Vagina (tissue), 2 donors: ENCODE measurements at regions not wholly inside any gene's neighbourhood (a gene's known extent, or its start where the extent isn't known, plus 50 kb on each side); places are given as distances from the start of the nearest gene placed in this dataset.

ENCODE experiments used
- DNase-seq, 2 donors: peaks; one replicate each; pipeline ENCODE4 v3.0.0-alpha.2; 2017; ENCODE audit errors: extremely low spot score in 2 of 2
- H3K27ac ChIP-seq: fragments of 200-600 bp; sonication (generic); one replicate; pipeline ENCODE4 v1.5.1; 2019
- H3K27me3 ChIP-seq: fragments of 200-600 bp; sonication (generic); one replicate; pipeline ENCODE4 v1.5.1; 2019
- H3K36me3 ChIP-seq, 2 donors: fragments of 200-600 bp; sonication (generic); one replicate each; pipeline ENCODE4 v1.5.1; 2017 to 2019
- H3K4me1 ChIP-seq: fragments of 200-600 bp; sonication (generic); one replicate; pipeline ENCODE4 v1.5.1; 2019
- H3K4me3 ChIP-seq, 2 donors: fragments of 200-600 bp; sonication (generic); 1 replicate in 1 of 2; 2 replicates in 1 of 2; pipeline ENCODE4 v1.5.1; 2016 to 2019
- H3K9me3 ChIP-seq: fragments of 200-600 bp; sonication (generic); one replicate; pipeline ENCODE4 v1.5.1; 2019
- POLR2A ChIP-seq, 2 donors: fragments of 450-650 bp; IDR thresholded peaks; one replicate each; pipeline ENCODE4 v1.6.1; 2017; ENCODE audit warnings: antibody characterized with exemption in 2 of 2, mild to moderate bottlenecking in 2 of 2, moderate library complexity in 2 of 2
- POLR2AphosphoS5 ChIP-seq, 2 donors: sonication (generic); formaldehyde crosslinking; IDR thresholded peaks; one replicate each; pipeline ENCODE4 v1.9.0; 2017; ENCODE audit warnings: antibody characterized with exemption in 2 of 2, mild to moderate bottlenecking in 2 of 2, low read depth in 1 of 2; ENCODE audit not compliant: insufficient read depth in 1 of 2
- intact Hi-C: fragments of 100-400 bp; cut with DNase I; formaldehyde crosslinking; loops from one replicate; pipeline ENCODE4 v1.15.1; 2023
- TF ChIP-seq, protein P1 (sequence below), 3 experiments: fragments of 450-650 bp in 2 of 3; fragments of 200-600 bp in 1 of 3; sonication (generic) in 1 of 3; IDR thresholded peaks; one replicate each; pipeline ENCODE4 v1.5.1; 2017 to 2019; ENCODE audit warnings: antibody characterized with exemption in 3 of 3, mild to moderate bottlenecking in 2 of 3, moderate library complexity in 2 of 3

DNA sequence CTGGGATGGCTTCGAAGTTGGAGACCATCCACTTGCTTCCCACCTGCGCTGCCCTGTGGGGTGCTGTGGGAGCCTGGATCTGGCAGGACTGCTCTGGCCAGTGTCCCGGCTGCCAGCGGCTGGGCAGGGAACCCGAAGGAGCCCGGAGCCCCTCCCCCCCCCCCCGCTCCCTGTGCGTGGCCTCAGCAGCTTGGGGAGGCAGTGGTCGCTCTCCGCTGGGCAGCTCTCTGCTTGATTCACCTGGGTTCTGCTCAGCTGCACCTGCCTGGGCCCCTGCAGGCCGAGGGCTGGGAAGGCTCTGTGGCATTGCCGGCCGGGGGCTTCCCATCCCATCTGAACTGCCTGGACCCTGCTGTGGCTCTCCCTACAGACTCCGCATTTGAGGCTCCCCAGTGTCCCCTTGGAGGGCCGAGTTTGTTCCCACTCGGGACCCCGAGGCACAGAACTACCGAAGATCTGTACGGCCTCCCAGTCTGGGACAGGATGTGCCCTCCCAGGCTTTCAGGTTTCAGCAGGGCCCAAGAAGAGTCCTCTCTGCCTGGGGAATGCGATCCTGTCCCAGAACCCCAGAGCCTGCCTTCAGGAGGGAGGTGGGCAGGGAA lies 525.1 kb downstream of the TCERG1L start:
- no peaks in the 10 kb centered on the region for H3K27me3 ChIP-seq
- intact Hi-C loops: no loop called here

DNA sequence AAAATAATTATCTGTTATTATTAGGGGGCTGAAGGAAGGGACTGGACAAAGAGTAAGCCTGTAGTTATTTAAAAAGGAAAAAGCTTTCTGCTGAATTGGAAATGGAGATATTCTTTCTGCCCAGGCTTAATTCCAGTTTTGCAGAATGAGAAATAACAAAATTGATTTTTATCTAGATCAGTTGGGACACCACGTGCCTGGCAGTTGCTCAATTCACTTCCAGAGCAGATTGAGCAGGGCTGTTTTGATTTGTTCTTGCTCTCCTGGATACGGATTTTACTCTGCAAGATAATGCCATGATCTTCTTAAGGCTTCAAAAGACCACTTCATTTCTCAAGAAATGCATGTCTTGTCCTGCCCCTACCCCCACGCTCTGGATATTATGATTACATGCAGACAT lies 524.3 kb downstream of the TCERG1L start:
- TF ChIP-seq, protein P1, sequence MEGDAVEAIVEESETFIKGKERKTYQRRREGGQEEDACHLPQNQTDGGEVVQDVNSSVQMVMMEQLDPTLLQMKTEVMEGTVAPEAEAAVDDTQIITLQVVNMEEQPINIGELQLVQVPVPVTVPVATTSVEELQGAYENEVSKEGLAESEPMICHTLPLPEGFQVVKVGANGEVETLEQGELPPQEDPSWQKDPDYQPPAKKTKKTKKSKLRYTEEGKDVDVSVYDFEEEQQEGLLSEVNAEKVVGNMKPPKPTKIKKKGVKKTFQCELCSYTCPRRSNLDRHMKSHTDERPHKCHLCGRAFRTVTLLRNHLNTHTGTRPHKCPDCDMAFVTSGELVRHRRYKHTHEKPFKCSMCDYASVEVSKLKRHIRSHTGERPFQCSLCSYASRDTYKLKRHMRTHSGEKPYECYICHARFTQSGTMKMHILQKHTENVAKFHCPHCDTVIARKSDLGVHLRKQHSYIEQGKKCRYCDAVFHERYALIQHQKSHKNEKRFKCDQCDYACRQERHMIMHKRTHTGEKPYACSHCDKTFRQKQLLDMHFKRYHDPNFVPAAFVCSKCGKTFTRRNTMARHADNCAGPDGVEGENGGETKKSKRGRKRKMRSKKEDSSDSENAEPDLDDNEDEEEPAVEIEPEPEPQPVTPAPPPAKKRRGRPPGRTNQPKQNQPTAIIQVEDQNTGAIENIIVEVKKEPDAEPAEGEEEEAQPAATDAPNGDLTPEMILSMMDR (IDR thresholded peaks at IDR 0.05): no peak
- TF ChIP-seq POLR2A (IDR thresholded peaks at IDR 0.05): no peak
- no peak for TF ChIP-seq POLR2AphosphoS5 (IDR thresholded peaks at IDR 0.05; ENCODE audit: insufficient read depth in 1 of 2, low read depth in 1 of 2)
- intact Hi-C loops: no loop called here
- Histone ChIP-seq H3K4me1 (no peaks in the 10 kb centered on the region), H3K36me3 (no peaks in the 10 kb centered on the region), H3K9me3 (no peaks in the 10 kb centered on the region), H3K27ac (no peak overlapping the region), H3K27me3 (no peaks in the 10 kb centered on the region), H3K4me3 (no peak overlapping the region)
- DNase-seq: no peak

More for the DNA sequence above, 525.1 kb downstream of the TCERG1L start:
- TF ChIP-seq POLR2AphosphoS5 (IDR thresholded peaks at IDR 0.05; ENCODE audit: insufficient read depth in 1 of 2, low read depth in 1 of 2): no peak
- no peak for TF ChIP-seq POLR2A (IDR thresholded peaks at IDR 0.05)
- TF ChIP-seq, protein P1 (IDR thresholded peaks at IDR 0.05): no peak
- H3K27ac ChIP-seq: no peak overlapping the region
- no peak for DNase-seq
- H3K9me3 ChIP-seq: no peaks in the 10 kb centered on the region
- no peaks in the 10 kb centered on the region for H3K36me3 ChIP-seq
- H3K4me3 ChIP-seq: no peak overlapping the region
- H3K4me1 ChIP-seq: no peaks in the 10 kb centered on the region

DNA sequence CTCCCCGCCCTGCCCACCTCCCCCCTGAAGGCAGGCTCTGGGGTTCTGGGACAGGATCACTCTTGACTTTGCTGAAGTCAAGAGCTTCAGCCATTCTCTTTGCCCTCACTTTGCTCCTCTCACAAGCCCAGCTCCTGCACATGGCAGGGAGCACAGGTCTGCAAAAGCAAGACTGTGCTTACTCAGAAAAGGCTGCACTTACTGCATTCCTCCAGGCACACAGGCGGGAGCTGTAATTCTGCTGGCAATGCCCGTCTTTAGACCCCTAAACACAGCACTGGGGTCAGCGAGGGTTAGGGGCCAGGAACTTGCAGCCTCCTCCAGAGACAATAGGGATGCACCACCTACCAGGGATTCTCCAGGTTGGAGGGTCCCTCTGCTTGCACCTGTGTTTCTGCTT lies 523.7 kb downstream of the TCERG1L start:
- Histone ChIP-seq H3K27me3 (no peaks in the 10 kb centered on the region), H3K4me3 (no peak overlapping the region), H3K4me1 (no peaks in the 10 kb centered on the region), H3K9me3 (no peaks in the 10 kb centered on the region), H3K36me3 (no peaks in the 10 kb centered on the region), H3K27ac (no peak overlapping the region)
- intact Hi-C loops: no loop called here
- TF ChIP-seq POLR2AphosphoS5 (IDR thresholded peaks at IDR 0.05; ENCODE audit: insufficient read depth in 1 of 2, low read depth in 1 of 2): no peak
- TF ChIP-seq POLR2A (IDR thresholded peaks at IDR 0.05): no peak
- TF ChIP-seq, protein P1 (IDR thresholded peaks at IDR 0.05): no peak
- DNase-seq: no peak

DNA sequence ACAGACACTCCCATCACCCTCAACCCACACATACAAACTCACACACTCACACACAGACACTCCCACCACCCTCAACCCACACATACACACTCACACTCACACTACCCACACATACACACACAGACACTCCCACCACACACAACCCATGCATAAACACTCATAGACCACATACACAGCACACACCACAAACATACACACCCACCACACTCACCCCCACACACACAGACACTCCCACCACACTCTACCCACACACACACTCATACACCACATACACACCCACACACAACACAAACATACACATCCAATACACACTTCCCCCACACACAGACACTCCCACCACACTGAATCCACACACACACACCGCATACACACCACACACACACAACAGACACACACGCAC lies 521.2 kb downstream of the TCERG1L start:
- DNase-seq: no peak
- H3K27me3 ChIP-seq: no peaks in the 10 kb centered on the region
- H3K4me1 ChIP-seq: no peaks in the 10 kb centered on the region
- no peak for TF ChIP-seq POLR2AphosphoS5 (IDR thresholded peaks at IDR 0.05; ENCODE audit: insufficient read depth in 1 of 2, low read depth in 1 of 2)
- TF ChIP-seq POLR2A (IDR thresholded peaks at IDR 0.05): no peak
- TF ChIP-seq, protein P1 (IDR thresholded peaks at IDR 0.05): no peak
- intact Hi-C loops: no loop called here
- H3K27ac ChIP-seq: no peak overlapping the region
- no peaks in the 10 kb centered on the region for H3K9me3 ChIP-seq
- no peaks in the 10 kb centered on the region for H3K36me3 ChIP-seq
- no peak overlapping the region for H3K4me3 ChIP-seq

DNA sequence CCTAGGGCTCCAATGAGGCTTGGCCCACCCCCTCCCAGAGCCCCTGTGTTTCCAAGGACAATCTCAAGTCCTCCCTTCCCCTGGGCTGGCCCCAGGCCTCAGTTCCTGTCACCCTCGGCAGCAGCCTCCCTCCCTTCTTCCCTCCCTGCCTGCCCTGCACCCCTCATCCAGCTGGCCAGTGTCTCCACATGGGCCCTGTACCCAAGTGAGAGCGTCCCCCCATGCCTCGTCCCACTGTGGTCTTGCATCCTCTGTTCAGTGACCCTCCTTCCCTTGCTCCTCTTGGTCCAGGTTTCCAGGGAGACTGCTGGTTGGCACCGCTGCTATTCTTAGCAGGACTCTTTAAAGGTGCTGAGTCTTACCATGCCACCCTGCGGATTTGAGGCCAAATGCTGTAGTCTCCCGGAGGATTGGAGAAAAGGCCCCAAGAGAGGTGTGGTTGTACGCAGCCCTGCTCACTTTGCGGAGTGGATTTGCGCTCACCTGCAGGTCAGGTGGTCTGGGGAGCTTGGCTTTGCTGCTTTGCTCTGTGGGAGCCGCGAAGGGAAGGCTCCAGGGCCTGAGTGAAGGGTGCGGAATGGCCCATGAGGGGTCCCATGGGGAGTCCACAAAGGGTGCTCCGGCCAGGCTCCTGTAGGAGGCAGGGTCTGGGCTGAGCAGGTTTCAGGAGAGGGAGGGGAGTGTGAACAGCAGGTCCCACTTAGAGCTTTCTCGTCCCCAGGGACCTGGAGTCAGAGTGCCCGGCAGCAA lies 519.2 kb downstream of the TCERG1L start:
- no peak overlapping the region for H3K27ac ChIP-seq
- intact Hi-C loops: no loop called here
- H3K9me3 ChIP-seq: no peaks in the 10 kb centered on the region
- TF ChIP-seq POLR2AphosphoS5 (IDR thresholded peaks at IDR 0.05; ENCODE audit: insufficient read depth in 1 of 2, low read depth in 1 of 2) (no peak), POLR2A (IDR thresholded peaks at IDR 0.05) (no peak)
- TF ChIP-seq, protein P1 (IDR thresholded peaks at IDR 0.05): no peak
- H3K27me3 ChIP-seq: no peaks in the 10 kb centered on the region
- H3K4me1 ChIP-seq: no peaks in the 10 kb centered on the region
- H3K4me3 ChIP-seq: no peak overlapping the region
- H3K36me3 ChIP-seq: no peaks in the 10 kb centered on the region
- DNase-seq: no peak
